Ovary (tissue), 7 donors: ENCODE measurements at regions not wholly inside any gene's neighbourhood (a gene's known extent, or its start where the extent isn't known, plus 50 kb on each side); places are given as distances from the start of the nearest gene placed in this dataset.

Experiments
- DNase-seq, 5 donors: peaks; one replicate each; pipeline ENCODE4 v3.0.0-alpha.2; 2019 to 2020
- H3K27ac ChIP-seq, 2 donors: fragments of 200-600 bp; one replicate each; pipeline versions ENCODE4 v1.5.1 to v1.8.0; 2019 to 2022
- H3K27me3 ChIP-seq: fragments of 200-600 bp; one replicate; pipeline ENCODE4 v1.8.0; 2022
- H3K36me3 ChIP-seq: fragments of 200-600 bp; sonication (generic); one replicate; pipeline ENCODE4 v1.5.1; 2019
- H3K4me1 ChIP-seq: one replicate; pipeline ENCODE4 v1.8.1; 2013; ENCODE audit warnings: mild to moderate bottlenecking, moderate library complexity; ENCODE audit not compliant: insufficient read depth
- H3K4me3 ChIP-seq: fragments of 200-600 bp; sonication (generic); one replicate; pipeline ENCODE4 v1.5.1; 2017
- H3K9me3 ChIP-seq, 2 donors: fragments of 200-600 bp in 1 of 2; sonication (generic) in 1 of 2; one replicate each; pipeline versions ENCODE4 v1.5.1 to v1.8.1; 2013 to 2019; ENCODE audit warnings: mild to moderate bottlenecking in 1 of 2, moderate library complexity in 1 of 2
- EP300 ChIP-seq: sonication (generic); formaldehyde crosslinking; IDR thresholded peaks from one replicate; pipeline ENCODE4 v1.6.1; 2017; ENCODE audit warnings: antibody characterized with exemption
- POLR2A ChIP-seq: fragments of 450-650 bp; IDR thresholded peaks from one replicate; pipeline ENCODE4 v1.6.1; 2017; ENCODE audit warnings: antibody characterized with exemption, mild to moderate bottlenecking, moderate library complexity
- WGBS, 3 donors: extraction: QIAGEN DNeasy Blood & Tissue Kit in 1 of 3; methylation state at CpG; one replicate each; pipeline versions ENCODE4 v1.1.5 to v1.1.7; 2013 to 2017; 5-methylcytosine and 5-hydroxymethylcytosine counted together
- intact Hi-C, 4 donors: fragments of 100-400 bp; cut with DNase I; formaldehyde crosslinking; loops; one replicate each; pipeline versions ENCODE4 v1.11.0 to v1.15.1; 2022 to 2023
- TF ChIP-seq, protein P1 (sequence below), 3 donors: fragments of 450-650 bp in 2 of 3; fragments of 200-600 bp in 1 of 3; IDR thresholded peaks; one replicate each; pipeline versions ENCODE4 v1.5.1 to v1.8.0; 2016 to 2022; ENCODE audit warnings: antibody characterized with exemption in 3 of 3, mild to moderate bottlenecking in 1 of 3
- donor health status: DM: no; HTN: no; CAD: no; lungs with moderate emphysema.
- donor health status: DM: no; HTN: no; CAD: no.
- donor health status: Bipolar disorder and iron deficiency.
- donor health status: DM: no; HTN: no; CAD: no.
- donor health status: DM: yes; HTN: yes; CAD: no.

DNA sequence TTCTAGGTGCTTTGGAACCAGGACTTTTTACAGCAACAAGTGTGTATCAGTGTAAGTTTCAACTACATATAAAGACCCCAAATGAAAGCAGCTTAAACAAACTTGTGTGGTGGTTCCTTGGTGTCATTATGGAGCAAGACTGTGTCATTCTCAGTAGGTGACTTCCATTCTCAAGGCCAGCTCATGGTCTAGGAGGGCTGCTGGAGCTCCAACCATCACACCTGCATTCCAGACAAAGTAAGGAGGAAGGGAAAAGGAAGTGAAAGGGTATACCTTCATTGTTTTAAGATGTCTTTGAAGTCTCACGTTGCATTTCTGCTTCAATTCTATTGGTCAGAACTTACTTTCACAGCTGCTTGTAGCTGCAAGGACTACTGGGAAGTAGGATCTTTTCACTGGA, 188.6 kb downstream of the C1orf94 start:
- Histone ChIP-seq H3K4me1 (no peaks in the 10 kb centered on the region), H3K4me3 (no peak overlapping the region), H3K36me3 (no peaks in the 10 kb centered on the region), H3K27ac (no peak overlapping the region), H3K27me3 (no peaks in the 10 kb centered on the region), H3K9me3 (no peaks in the 10 kb centered on the region)
- TF ChIP-seq EP300 = no peak
- TF ChIP-seq, protein P1, sequence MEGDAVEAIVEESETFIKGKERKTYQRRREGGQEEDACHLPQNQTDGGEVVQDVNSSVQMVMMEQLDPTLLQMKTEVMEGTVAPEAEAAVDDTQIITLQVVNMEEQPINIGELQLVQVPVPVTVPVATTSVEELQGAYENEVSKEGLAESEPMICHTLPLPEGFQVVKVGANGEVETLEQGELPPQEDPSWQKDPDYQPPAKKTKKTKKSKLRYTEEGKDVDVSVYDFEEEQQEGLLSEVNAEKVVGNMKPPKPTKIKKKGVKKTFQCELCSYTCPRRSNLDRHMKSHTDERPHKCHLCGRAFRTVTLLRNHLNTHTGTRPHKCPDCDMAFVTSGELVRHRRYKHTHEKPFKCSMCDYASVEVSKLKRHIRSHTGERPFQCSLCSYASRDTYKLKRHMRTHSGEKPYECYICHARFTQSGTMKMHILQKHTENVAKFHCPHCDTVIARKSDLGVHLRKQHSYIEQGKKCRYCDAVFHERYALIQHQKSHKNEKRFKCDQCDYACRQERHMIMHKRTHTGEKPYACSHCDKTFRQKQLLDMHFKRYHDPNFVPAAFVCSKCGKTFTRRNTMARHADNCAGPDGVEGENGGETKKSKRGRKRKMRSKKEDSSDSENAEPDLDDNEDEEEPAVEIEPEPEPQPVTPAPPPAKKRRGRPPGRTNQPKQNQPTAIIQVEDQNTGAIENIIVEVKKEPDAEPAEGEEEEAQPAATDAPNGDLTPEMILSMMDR (IDR thresholded peaks at IDR 0.05) = no peak
- TF ChIP-seq POLR2A = no peak
- WGBS, 3 donors = 38 to 51% (median 43%) methylated on average over 1 of the region's 1 CpG
- intact Hi-C loops = no loop called here
- DNase-seq = no peak

DNA sequence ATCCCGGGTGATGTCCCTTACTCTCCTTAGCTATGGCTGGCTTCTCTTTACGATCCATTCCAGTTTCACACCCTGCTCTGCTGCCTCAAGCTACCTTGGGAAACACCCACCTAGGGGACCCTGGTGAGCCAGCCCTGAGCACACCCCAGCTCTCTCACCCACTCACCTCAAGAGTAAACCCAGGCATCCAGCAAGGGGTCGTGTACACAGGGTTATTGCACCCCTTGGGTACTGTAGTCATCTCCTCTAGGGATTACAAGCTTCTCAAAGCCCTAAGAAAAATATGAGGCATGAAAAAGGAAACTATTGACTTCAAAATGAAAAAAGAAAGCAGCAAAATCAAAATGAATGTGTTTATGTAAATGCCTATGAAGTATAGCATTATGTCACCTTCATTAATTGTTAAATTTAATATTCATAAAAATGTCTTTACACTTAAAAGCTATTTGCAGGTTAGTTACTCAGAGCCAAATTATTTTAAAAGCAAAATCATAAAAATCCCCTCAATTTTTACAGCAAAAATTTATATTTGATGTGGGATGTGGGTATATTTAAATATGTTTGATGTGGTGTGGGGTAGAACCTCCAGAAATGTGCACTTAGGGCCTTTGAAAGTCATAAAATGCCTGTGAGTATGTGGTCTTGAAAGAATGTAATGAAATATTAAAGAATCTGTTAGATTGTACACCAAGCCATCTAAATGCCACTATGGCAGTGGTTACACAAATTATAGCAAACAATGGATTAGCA, 190.3 kb downstream of the C1orf94 start:
- intact Hi-C loops = no loop called here
- no peak for DNase-seq
- Histone ChIP-seq H3K36me3 (no peaks in the 10 kb centered on the region), H3K4me1 (no peaks in the 10 kb centered on the region), H3K27me3 (no peaks in the 10 kb centered on the region), H3K9me3 (no peaks in the 10 kb centered on the region), H3K4me3 (no peak overlapping the region), H3K27ac (no peak overlapping the region)
- TF ChIP-seq, protein P1 (IDR thresholded peaks at IDR 0.05) = no peak
- 52 to 75% (median 70%) methylated on average over 3 of the region's 3 CpGs for WGBS, 3 donors

DNA sequence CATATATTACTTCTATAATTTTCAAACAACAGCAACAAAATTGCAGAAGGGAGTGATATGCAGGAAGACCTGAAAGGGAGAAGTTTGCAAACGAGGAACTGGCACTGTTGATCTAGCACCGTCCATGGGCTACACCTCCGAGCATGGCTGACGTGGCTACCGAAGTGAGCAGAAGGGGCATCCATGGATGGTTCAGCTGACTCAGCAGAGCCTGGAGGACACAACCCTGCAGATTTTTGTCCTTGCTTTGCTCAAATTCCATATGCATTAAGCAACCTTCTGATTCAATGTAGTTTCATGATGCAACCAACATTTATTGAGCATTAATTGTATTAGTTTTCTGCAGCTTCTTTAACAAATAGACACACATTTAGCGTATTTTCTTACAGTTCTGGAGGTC, 191.2 kb downstream of the C1orf94 start:
- TF ChIP-seq POLR2A (no peak), EP300 (no peak)
- TF ChIP-seq, protein P1 (IDR thresholded peaks at IDR 0.05) = no peak
- Histone ChIP-seq H3K4me1 (no peaks in the 10 kb centered on the region), H3K27ac (no peak overlapping the region), H3K36me3 (no peaks in the 10 kb centered on the region), H3K9me3 (no peaks in the 10 kb centered on the region), H3K4me3 (no peak overlapping the region), H3K27me3 (no peaks in the 10 kb centered on the region)
- DNase-seq = no peak
- WGBS, 3 donors = 49 to 64% (median 50%) methylated on average over 6 of the region's 6 CpGs
- intact Hi-C loops = no loop called here

DNA sequence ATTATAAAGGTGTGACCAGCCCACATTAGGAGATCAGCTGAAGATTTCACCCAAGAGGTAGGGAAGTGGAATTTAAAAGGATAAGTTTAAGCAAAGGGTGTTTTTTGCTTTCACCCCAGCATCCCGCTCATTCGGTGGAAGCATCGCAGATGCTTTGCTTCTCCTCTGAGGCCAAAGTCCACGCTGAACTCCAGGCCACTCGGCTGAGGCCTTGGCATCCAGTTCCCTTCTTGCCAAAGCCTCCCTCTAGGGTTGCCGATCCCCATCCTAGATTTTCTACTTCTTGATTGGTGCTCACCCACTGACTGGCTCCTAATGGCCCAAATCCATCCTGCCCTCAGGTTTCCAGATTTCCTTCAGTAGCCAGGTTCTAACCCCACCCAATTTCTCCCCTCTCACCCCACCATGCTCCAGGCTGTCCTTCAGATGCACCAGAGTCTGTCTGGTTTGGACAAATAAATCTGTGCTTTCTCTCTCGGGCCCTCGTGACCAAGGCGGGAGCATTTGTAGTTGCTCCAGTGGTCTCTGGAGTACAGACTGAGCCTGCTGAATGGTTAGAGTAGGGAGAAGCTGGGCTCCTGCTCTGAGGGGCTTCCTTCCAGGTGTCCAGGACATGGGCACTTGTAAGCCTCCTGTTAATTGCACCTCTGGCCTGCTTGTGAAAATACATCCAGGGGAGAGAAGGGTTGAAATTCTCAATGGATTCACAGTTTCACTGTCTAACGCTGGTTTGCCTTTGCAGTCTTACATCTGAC, 193.2 kb downstream of the C1orf94 start:
- intact Hi-C loops = no loop called here

More for the DNA sequence above, 193.2 kb downstream of the C1orf94 start:
- Histone ChIP-seq H3K4me3 (no peak overlapping the region), H3K36me3 (no peaks in the 10 kb centered on the region), H3K4me1 (no peaks in the 10 kb centered on the region), H3K27me3 (no peaks in the 10 kb centered on the region), H3K27ac (no peak overlapping the region), H3K9me3 (no peaks in the 10 kb centered on the region)
- 82 to 91% (median 85%) methylated on average over 10 of the region's 10 CpGs for WGBS, 3 donors
- no peak for TF ChIP-seq POLR2A
- TF ChIP-seq, protein P1 (IDR thresholded peaks at IDR 0.05) = no peak
- no peak for TF ChIP-seq EP300
- no peak for DNase-seq
